HEK293 (cell line): ENCODE measurements at regions not wholly inside any gene's neighbourhood (a gene's known extent, or its start where the extent isn't known, plus 50 kb on each side); places are given as distances from the start of the nearest gene placed in this dataset.
A peak's percentile ranks its signal among the peaks of the same experiment; 100 is the strongest.

Source experiments
- BCL11A ChIP-seq: fragments of 450-650 bp; formaldehyde crosslinking; IDR thresholded peaks from 2 replicates; pipeline ENCODE4 v1.5.1; 2016; ENCODE audit warnings: low read depth, missing biosample characterization, missing genetic modification characterization
- EGR2 ChIP-seq: fragments of 450-650 bp; formaldehyde crosslinking; IDR thresholded peaks from 2 replicates; pipeline ENCODE4 v1.5.1; 2016; ENCODE audit warnings: low read depth, missing biosample characterization, missing genetic modification characterization
- RBAK ChIP-seq: fragments of 450-650 bp; formaldehyde crosslinking; IDR thresholded peaks from 2 replicates; pipeline ENCODE4 v1.5.1; 2016; ENCODE audit warnings: missing biosample characterization, missing genetic modification characterization
- REST ChIP-seq: fragments of 450-650 bp; formaldehyde crosslinking; IDR thresholded peaks from 2 replicates; pipeline ENCODE4 v1.5.1; 2016; ENCODE audit warnings: missing biosample characterization, missing genetic modification characterization
- SETDB1 ChIP-seq: IDR thresholded peaks from one replicate; pipeline ENCODE4 v1.6.1; 2017; ENCODE audit warnings: mild to moderate bottlenecking, low read length, moderate library complexity, mixed read lengths; ENCODE audit not compliant: insufficient read length
- SP3 ChIP-seq: fragments of 450-650 bp; formaldehyde crosslinking; IDR thresholded peaks from 2 replicates; pipeline ENCODE4 v1.5.1; 2016; ENCODE audit warnings: missing biosample characterization, missing genetic modification characterization
- WT1 ChIP-seq: fragments of 450-650 bp; formaldehyde crosslinking; IDR thresholded peaks from 2 replicates; pipeline ENCODE4 v1.5.1; 2016; ENCODE audit warnings: missing biosample characterization, missing genetic modification characterization
- ZBTB17 ChIP-seq: fragments of 450-650 bp; formaldehyde crosslinking; IDR thresholded peaks from 2 replicates; pipeline ENCODE4 v1.5.1; 2016; ENCODE audit warnings: missing biosample characterization, missing genetic modification characterization
- ZBTB26 ChIP-seq: fragments of 450-650 bp; formaldehyde crosslinking; optimal IDR thresholded peaks from 2 replicates; pipeline ENCODE3; 2016; ENCODE audit warnings: missing biosample characterization, mild to moderate bottlenecking, missing genetic modification characterization
- ZBTB49 ChIP-seq: fragments of 450-650 bp; formaldehyde crosslinking; IDR thresholded peaks from 2 replicates; pipeline ENCODE4 v1.5.1; 2016; ENCODE audit warnings: missing biosample characterization, missing genetic modification characterization, low read depth
- ZBTB6 ChIP-seq: fragments of 450-650 bp; formaldehyde crosslinking; IDR thresholded peaks from 2 replicates; pipeline ENCODE4 v1.5.1; 2017; ENCODE audit warnings: missing biosample characterization, missing genetic modification characterization
- ZFHX2 ChIP-seq: fragments of 450-650 bp; formaldehyde crosslinking; conservative IDR thresholded peaks from 2 replicates; pipeline ENCODE4 v1.5.1; 2016; ENCODE audit warnings: missing biosample characterization, missing genetic modification characterization
- ZFP3 ChIP-seq: fragments of 450-650 bp; formaldehyde crosslinking; IDR thresholded peaks from 2 replicates; pipeline ENCODE4 v1.5.1; 2016; ENCODE audit warnings: low read depth, missing biosample characterization, missing genetic modification characterization
- ZNF140 ChIP-seq: fragments of 450-650 bp; formaldehyde crosslinking; IDR thresholded peaks from 2 replicates; pipeline ENCODE4 v1.5.1; 2016; ENCODE audit warnings: missing biosample characterization, missing genetic modification characterization
- ZNF146 ChIP-seq: fragments of 450-650 bp; formaldehyde crosslinking; IDR thresholded peaks from 2 replicates; pipeline ENCODE4 v1.5.1; 2016; ENCODE audit warnings: missing biosample characterization, missing genetic modification characterization
- ZNF19 ChIP-seq: fragments of 450-650 bp; formaldehyde crosslinking; IDR thresholded peaks from 2 replicates; pipeline ENCODE4; 2016; ENCODE audit warnings: missing biosample characterization, missing genetic modification characterization, low read depth
- ZNF2 ChIP-seq: fragments of 450-650 bp; formaldehyde crosslinking; IDR thresholded peaks from 2 replicates; pipeline ENCODE4 v1.5.1; 2016; ENCODE audit warnings: missing biosample characterization, missing genetic modification characterization
- ZNF266 ChIP-seq: fragments of 450-650 bp; formaldehyde crosslinking; IDR thresholded peaks from 2 replicates; pipeline ENCODE4 v1.5.1; 2016; ENCODE audit warnings: missing biosample characterization, missing genetic modification characterization, low read depth
- ZNF350 ChIP-seq: fragments of 450-650 bp; formaldehyde crosslinking; IDR thresholded peaks from 2 replicates; pipeline ENCODE4 v1.5.0; 2017; ENCODE audit warnings: missing biosample characterization, mild to moderate bottlenecking, missing genetic modification characterization
- ZNF391 ChIP-seq: fragments of 450-650 bp; formaldehyde crosslinking; IDR thresholded peaks from 2 replicates; pipeline ENCODE4 v1.5.1; 2016; ENCODE audit warnings: low read depth, missing biosample characterization, missing genetic modification characterization, borderline replicate concordance
- ZNF404 ChIP-seq: fragments of 450-650 bp; formaldehyde crosslinking; IDR thresholded peaks from 2 replicates; pipeline ENCODE4 v1.5.1; 2017; ENCODE audit warnings: missing biosample characterization, missing genetic modification characterization
- ZNF514 ChIP-seq: fragments of 450-650 bp; formaldehyde crosslinking; IDR thresholded peaks from 2 replicates; pipeline ENCODE4 v1.5.1; 2016; ENCODE audit warnings: missing biosample characterization, missing genetic modification characterization
- ZNF521 ChIP-seq: fragments of 450-650 bp; formaldehyde crosslinking; IDR thresholded peaks from 2 replicates; pipeline ENCODE4 v1.5.1; 2017; ENCODE audit warnings: missing biosample characterization, mild to moderate bottlenecking, missing genetic modification characterization
- ZNF544 ChIP-seq: fragments of 450-650 bp; formaldehyde crosslinking; IDR thresholded peaks from 2 replicates; pipeline ENCODE4 v1.5.0; 2017; ENCODE audit warnings: missing biosample characterization, missing genetic modification characterization
- ZNF561 ChIP-seq: fragments of 450-650 bp; IDR thresholded peaks from 2 replicates; pipeline ENCODE4 v1.5.1; 2018; ENCODE audit warnings: missing biosample characterization, missing genetic modification characterization, borderline replicate concordance
- ZNF610 ChIP-seq: fragments of 450-650 bp; formaldehyde crosslinking; IDR thresholded peaks from 2 replicates; pipeline ENCODE4 v1.5.1; 2016; ENCODE audit warnings: missing biosample characterization, missing genetic modification characterization, borderline replicate concordance
- ZNF623 ChIP-seq: fragments of 450-650 bp; formaldehyde crosslinking; IDR thresholded peaks from 2 replicates; pipeline ENCODE4 v1.5.1; 2016; ENCODE audit warnings: missing biosample characterization, missing genetic modification characterization
- ZNF626 ChIP-seq: fragments of 450-650 bp; sonication (Bioruptor Pico); formaldehyde crosslinking; IDR thresholded peaks from 2 replicates; pipeline ENCODE4 v1.5.1; 2018; ENCODE audit warnings: missing biosample characterization, missing genetic modification characterization, inconsistent platforms
- ZNF701 ChIP-seq: fragments of 450-650 bp; formaldehyde crosslinking; IDR thresholded peaks from 2 replicates; pipeline ENCODE4 v1.5.1; 2016; ENCODE audit warnings: missing biosample characterization, missing genetic modification characterization
- ZNF704 ChIP-seq: fragments of 450-650 bp; formaldehyde crosslinking; IDR thresholded peaks from 2 replicates; pipeline ENCODE4 v1.5.1; 2016; ENCODE audit warnings: missing biosample characterization, missing genetic modification characterization
- ZNF768 ChIP-seq: fragments of 450-650 bp; formaldehyde crosslinking; IDR thresholded peaks from 2 replicates; pipeline ENCODE4 v1.5.1; 2018; ENCODE audit warnings: missing biosample characterization, mild to moderate bottlenecking, missing genetic modification characterization
- ZNF843 ChIP-seq: fragments of 450-650 bp; formaldehyde crosslinking; IDR thresholded peaks from 2 replicates; pipeline ENCODE4 v1.5.1; 2016; ENCODE audit warnings: missing biosample characterization, missing genetic modification characterization

GRCh38 chr15:70324001-70324974 lies 226.6 kb upstream of the TLE3 start (continued):
- TF ChIP-seq ZFP3 (tag by site-specific recombination) (no peak), ZBTB6 (tag by site-specific recombination) (no peak), ZNF391 (peak; percentile 25; the same call in 1 of the 2 replicates), WT1 (no peak), ZNF19 (tag by site-specific recombination) (no peak), REST (tag by site-specific recombination) (no peak), ZNF768 (tag by site-specific recombination) (no peak), ZNF610 (tag by site-specific recombination) (no peak), RBAK (tag by site-specific recombination) (no peak), ZNF623 (no peak), ZBTB26 (no peak), ZNF146 (tag by site-specific recombination) (no peak), ZNF2 (no peak), BCL11A (tag by site-specific recombination) (no peak), SETDB1 (no peak), ZBTB17 (tag by site-specific recombination) (no peak), ZNF404 (tag by site-specific recombination) (no peak), EGR2 (tag by site-specific recombination) (no peak), ZNF266 (tag by site-specific recombination) (no peak), ZNF561 (tag by site-specific recombination) (no peak), ZNF514 (no peak), ZNF521 (tag by site-specific recombination) (no peak), ZNF843 (tag by site-specific recombination) (peak; percentile 92), ZFHX2 (tag by site-specific recombination) (no peak), ZBTB49 (tag by site-specific recombination) (no peak), ZNF140 (tag by site-specific recombination) (no peak), ZNF350 (tag by site-specific recombination) (no peak), ZNF701 (tag by site-specific recombination) (no peak), ZNF544 (no peak), ZNF626 (tag by site-specific recombination) (no peak), ZNF704 (no peak), SP3 (tag by site-specific recombination) (no peak)
